A172 (cell line): ENCODE measurements at regions not wholly inside any gene's neighbourhood (a gene's known extent, or its start where the extent isn't known, plus 50 kb on each side); places are given as distances from the start of the nearest gene placed in this dataset.
"Not testable (repeated sequence)": the region's sequence is repeated elsewhere in the genome, so short reads cannot be mapped to it uniquely, and the experiment has no call there.

Source experiments
- DNase-seq: peaks from one replicate; pipeline ENCODE4 v3.0.0-alpha.2; 2015; ENCODE audit warnings: low spot score

DNA sequence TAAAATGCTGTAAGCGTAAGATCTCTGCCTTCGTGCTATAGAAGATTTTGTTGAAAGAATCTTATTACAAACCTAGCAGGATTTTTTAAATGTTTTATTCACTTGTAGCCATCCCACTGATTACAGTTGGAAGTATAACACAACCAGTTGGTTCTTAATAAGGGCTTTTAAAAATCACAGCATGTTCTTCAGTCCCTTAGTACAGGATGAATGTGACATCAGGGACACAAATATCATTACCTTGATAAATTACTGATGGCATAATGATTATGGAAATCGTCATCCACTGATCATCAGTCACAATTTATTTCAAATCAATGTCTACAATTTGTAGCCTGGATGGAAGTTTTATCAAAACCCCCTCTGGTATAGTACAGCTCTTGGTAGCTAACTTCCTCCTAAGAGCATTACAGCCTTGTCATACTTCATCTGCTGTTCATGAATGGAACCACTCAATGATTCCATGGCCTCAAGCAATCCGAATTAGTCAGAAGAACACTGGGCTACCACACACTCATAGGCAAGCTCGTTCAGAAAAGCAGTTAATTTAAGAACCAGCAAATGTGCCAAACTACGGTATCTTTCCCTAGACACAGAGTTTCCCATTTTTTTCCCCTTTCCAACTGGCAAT is 389.2 kb upstream of the TENM3 start:
- DNase-seq, result no peak

DNA sequence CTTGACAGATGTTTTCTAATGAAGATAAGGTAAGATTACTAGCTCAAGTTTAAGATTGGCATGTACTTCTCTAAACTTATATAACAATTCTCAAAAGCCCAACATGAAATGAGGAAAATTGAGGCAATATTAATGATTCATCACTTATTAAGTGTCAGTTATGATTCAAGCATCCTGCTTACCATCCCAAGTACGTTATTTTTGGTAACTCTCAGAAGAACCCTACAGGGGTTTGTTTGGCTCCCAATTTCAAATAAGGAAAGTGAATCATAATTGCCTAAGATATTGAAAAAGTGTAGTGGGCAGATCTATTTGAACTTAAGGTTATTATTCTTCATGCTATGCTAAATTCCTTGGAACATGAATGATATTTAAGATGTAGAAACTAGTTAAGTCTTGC is 387.9 kb upstream of the TENM3 start:
- DNase-seq, result no peak

DNA sequence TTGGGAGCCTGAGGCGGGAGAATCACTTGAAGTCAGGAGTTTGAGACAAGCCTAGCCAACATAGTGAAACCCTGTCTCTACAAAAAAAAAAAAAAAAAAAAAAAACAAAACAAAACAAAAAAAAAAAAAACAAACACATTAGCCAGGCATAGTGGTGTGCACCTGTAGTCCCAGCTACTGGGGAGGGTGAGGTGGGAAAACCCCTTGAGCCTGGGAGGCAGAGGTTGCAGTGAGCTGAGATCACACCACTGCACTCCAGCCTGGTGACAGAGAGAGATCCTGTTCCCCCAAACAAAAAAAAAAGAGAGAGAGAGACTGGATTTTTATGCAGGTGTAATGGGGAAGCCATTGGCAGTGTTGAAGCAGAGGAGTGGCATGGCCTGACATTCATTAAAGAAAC is 385.7 kb upstream of the TENM3 start:
- DNase-seq, result not testable (repeated sequence)

DNA sequence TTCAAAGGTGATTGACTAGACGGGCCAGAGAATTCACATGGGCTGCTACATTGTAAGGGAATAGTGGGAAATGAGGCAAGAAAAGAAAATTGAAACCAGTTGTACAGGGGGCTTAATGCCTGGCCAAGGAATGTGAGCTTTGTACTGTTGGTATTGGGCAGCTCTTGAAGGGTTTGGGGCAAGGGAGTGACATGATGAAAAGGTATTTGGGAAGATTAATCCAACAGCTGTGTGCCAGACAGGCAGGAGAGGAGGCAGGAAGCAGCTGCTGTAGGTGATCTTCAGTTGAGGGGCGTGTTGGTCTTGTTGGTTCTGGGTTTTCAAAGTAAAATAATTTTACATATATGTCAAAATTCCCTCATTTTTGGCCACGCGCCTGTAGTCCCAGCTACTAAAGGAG is 384.5 kb upstream of the TENM3 start:
- no peak for DNase-seq

DNA sequence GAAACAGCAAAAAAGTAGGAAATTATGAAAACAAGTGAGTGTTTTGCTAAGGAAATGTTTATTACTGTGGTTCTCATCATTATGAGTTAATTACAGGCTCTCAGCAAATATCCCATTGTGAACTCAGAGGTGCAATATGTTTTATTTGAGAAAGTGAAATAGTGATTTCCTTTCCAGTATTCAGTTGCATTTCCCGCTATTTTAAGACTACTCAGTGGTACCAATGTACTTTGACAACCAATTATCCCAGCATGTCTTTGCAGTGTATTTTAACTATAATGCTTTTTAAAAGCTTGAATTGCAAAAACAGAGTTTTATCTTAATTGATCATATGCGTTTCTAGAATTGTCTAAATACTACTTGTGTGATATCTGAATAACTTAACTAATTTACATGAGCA is 383.8 kb upstream of the TENM3 start:
- DNase-seq, result no peak

DNA sequence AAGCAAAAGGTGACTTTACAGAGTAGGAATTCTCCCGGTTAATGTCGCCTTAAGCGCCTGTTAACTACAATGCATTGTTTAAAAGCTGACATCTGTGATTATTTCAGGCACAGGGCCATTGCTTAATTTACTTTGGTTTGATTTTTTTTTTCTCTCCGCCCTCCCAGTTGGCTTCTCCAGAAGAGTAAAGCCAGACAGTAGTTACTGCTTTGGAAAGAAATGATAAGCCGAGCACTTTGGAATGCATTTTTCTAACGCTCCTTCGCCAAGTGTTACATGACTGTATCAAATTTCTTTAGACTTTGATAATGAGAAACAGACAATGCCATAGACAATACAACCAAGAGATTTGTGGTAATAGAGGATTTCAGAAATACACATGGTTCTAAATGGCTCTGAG is 383.0 kb upstream of the TENM3 start:
- no peak for DNase-seq

DNA sequence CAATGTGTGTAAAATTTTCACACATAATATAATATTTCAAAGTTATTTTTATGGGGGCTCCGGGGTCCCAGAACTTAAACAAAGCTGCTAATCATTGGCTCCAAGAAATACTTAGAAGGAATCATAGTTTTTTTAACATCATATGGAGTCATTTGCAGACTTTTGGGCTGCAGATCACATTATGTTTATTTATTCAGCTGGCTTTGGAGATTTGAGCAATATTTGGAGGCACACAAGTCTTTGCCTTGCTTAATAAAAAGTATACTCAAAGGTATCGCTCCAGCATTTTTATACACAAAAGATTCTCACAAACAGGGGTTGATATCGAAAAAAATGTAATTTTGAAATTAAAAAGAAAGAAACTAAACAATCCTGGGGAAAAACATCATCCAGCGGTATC is 382.5 kb upstream of the TENM3 start:
- no peak for DNase-seq

DNA sequence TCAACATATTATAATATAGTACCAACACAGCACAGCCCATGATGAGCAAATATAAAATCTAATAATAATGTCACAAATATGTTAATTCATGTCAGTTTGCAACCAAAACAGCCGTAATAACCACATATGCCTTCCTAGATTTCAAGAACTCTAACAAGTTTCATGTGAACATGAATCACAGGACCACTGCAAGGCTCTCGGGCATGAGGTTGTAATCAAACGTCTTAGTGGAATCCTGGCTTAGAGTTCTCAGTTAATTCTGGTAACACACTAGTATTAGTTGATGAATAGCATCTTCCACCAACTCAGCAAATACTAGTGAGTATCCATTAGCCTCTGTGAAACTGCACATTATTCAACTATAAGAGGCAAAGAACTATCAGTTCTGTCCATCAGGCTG is 379.3 kb upstream of the TENM3 start:
- no peak for DNase-seq

DNA sequence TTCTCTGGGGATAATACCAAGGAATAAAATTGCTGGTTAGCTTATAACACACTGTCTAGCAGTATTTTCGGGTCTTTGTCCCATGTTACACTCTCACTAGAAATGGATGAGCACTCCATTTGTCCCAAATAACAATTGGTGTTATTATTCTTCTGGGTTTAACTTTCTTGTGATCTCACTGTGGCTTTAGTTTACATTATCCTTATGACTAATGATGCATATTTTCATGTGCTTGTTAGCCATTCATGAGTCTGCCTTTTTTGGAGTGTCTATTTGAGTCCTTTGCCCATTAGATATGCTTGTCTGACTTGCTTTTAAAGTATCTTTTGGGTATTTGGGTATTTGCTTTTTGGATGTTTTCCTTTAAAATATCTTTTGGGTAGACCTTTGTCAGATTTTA is 372.9 kb upstream of the TENM3 start:
- no peak for DNase-seq

DNA sequence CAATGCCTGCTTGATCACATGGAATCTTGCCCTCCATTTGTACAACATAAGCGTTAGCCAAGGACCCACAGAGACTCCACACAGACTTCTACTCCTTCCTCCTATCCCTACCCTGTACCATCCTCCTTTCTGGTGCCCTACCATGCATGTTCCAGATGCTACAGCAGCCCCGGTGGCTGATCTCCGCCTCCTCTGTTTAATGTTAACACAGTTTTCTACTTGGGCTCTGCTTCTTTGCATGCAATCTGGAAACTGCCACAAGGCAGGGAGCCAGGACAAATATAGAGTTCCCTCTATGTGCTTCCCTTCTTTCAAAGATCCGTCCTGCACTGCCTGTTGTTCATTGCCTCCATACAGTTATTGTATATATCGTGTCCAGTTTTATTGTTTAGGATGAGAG is 368.6 kb upstream of the TENM3 start:
- DNase-seq, result no peak

DNA sequence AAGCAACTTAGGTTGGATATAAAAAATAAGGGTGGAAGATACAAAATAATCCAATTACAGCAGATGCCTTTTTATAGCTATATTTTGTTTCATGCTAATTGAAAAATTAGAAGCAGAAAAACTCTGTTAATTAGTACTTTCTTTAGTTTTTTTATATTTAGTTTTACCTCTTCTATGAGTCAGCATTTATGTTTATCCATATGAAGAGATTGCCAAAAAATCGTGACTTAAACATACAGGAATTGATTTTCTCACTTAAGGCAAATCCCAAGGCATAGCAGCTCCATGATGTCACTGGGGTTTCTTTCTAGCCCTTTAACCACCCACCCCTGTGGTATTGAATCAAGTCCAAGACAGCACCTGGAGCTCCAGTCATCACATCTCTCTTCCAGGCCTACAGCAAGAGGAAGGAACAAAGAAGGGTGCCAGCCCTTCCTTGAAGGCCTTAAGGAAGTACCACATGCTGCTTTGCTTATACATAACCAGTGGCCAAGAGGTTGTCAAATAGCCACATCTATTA is 365.8 kb upstream of the TENM3 start:
- peak; percentile 37 for DNase-seq

DNA sequence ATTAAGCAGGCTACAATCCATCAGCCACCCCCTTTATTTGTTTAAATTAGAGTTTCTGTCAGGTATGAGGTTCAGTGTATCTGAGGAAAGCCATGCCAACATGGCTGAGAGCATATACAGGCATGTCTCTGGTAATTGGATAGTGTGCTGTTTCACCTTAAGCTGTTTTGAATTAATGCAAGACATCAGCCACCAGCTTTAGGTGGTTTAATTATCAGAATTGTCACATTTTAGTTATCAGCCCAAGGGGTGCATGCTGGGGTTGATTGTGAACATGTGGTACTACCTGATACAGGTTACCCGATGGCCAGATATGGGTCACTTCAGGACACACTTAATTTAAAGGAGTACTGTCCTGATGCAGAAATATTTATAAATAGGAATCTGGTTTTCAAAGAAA is 353.2 kb upstream of the TENM3 start:
- DNase-seq, result no peak

DNA sequence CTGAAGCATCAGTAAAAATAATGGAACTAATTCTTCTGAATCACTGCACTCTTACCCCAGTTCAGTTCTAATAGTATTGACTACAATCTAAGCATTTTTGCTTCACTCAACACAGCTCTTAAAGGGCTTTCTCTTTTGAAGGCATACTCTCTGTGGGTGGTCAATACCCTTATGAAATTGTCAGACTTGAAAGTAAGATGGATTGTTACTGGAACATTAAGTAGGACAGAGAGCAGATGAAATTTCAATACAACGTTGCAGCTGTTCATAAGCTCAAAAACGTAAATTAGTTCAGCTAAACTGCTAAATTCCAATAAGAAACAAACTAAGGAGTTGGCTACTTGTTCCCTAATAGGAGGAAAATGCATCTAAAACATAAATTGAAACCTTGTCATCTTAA is 352.3 kb upstream of the TENM3 start:
- DNase-seq, result no peak

DNA sequence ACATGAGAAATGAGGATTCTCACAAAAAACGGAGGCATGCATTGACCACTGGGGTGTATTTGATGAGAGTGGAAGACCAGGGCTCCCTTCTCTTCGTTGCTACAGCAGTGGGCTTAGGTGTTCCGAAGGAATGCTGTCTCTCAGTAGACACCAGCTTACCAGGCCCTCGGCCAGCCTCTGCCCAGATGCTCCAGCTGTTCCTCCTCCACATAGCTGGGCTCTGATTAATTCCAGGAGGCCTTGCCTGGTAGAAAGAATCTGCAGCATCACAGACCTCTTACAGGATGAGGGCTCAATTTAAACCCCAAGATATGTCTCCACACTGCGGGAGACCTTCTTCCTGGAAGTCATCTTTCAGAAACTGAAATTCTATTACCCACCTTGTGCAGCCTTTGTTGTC is 346.6 kb upstream of the TENM3 start:
- DNase-seq, result no peak

DNA sequence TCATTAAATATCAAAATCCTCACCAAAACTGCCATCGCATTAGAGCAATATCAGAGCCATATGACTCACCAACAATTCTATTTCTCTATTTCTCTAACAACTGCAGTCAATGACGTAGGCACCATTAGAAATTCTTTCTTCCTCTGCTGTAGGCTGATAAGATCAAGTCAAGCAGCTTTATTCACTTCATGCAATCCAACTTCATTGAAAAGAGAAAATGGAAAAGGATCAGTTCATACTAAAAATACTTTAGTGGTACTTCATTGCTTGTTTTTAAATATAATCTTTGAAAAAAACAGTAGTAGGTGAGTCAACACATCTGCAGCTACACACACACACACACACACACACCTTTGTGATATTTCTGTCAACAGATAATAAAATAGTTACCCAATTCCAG is 345.3 kb upstream of the TENM3 start:
- peak; percentile 36 for DNase-seq

DNA sequence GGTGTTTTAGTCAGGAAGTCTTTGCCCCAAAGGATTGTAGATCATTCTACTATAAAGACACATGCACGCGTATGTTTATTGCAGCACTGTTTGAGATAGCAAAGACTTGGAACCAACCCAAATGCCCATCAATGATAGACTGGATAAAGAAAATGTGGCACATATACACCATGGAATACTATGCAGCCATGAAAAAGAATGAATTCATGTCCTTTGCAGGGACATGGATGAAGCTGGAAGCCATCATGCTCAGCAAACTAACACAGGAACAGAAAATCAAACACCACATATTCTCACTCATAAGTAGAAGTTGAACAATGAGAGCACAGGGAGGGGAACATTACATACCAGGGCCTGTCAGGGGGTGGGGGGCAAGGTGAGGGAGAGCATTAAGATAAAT is 340.8 kb upstream of the TENM3 start:
- DNase-seq, result not testable (repeated sequence)

DNA sequence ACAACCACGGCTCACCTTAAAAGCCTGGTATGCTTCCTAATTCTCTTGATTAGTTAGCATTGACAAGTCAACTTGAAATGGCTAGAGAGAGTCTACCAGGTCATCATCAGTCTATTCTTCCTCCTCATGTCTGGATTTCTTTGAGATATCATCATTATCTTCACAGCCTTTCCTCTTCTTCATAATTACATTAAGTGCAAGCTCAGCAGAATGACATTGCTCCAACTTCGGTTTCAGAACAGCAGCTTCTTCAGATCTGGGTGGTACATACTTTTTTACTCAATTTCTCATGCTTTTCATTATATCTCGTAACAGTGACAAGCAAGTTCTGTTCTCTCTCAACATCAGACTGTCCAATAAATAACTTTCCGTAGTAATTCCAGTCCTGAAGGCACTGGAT is 337.5 kb upstream of the TENM3 start:
- DNase-seq, result no peak

DNA sequence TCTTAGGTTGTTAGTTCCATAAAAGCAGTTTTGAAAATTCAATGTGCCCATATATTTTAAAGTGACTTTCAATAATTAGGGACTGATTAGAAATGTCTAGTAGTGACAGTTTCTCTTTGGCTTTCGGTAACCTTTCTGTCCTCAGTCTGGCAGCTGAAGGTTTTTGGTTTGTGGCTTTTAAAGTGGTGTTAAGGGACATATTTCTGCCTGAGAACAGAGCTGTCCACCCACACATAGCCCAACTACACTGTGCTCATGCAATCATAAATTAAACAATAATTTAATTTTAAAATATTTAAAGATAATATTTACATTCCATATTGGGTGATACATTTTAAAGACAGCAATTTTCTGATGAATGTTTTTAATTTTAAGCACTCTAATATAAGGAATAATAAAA is 335.0 kb upstream of the TENM3 start:
- no peak for DNase-seq

DNA sequence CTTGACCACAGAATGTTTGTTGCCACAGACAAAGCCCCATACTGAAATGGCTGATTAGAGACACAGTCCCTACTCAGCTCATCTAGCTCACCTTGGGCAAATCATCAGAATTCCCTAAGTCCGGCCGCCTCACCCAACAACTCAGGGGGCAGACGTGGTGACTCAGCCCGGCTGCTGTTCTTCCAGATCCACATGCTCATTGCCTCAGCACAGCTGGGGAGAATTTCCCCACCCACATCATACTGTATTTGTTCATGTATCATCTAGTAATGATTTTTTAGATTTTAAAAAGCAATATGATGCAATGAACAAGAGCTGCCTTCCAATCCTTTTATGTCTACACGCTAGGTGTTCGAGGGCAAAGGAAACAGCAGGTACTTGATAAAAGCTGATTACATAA is 333.8 kb upstream of the TENM3 start:
- peak; percentile 12 for DNase-seq

DNA sequence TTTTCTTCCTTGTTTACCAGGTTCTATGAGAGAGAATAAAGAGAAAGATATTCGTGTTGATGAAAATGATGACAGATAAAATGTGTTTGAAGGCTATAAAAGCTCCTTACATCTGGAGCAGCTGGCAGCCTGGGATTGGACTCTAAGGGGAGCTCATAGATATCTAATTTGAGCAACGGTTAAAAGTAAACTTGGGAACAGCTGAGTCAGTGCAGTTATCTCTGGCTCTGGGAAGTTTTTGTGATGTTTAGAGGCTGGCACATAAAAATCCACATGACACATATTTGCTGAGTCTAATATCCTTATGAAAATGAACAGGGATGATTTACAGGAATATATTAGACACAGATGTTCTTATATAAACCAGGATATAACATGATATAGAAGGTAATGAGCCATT is 331.8 kb upstream of the TENM3 start:
- DNase-seq, result no peak

DNA sequence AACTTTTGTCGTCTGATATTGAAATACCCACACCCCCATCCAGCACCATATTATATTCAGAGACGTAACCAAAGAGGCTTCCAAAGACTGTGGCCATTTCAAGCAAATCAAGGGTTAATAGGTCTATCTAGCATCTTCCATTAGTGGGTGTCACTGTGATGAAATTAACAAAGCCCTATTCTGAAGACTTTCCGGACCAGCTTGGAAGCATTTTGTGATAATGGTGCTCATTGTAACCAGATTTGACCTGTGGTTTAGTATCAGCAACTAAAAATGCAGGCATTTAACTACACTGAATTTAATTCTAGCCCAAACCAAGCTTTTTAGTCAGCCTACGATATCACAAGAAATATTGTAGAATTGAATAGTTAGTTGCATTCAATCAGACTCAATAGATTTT is 309.7 kb upstream of the TENM3 start:
- no peak for DNase-seq

DNA sequence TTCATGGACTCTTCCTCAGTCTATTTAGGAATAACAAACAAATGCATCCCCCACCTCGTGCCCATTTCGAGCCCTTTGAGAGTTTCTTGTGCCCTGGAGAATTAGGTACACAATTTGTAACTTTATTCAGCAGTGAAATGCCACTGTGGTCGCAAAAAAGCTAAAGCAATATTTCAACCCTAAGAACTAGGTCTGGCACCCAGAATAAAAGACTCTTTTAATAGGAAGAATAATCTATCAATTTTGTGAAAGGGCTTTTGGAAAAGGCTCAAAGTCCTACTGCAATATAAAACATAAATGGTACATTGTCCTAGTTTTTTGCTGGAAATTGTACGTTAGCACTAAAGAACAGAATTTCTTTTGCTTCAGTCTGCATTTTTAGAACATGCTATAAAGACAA is 304.6 kb upstream of the TENM3 start:
- DNase-seq, result no peak

DNA sequence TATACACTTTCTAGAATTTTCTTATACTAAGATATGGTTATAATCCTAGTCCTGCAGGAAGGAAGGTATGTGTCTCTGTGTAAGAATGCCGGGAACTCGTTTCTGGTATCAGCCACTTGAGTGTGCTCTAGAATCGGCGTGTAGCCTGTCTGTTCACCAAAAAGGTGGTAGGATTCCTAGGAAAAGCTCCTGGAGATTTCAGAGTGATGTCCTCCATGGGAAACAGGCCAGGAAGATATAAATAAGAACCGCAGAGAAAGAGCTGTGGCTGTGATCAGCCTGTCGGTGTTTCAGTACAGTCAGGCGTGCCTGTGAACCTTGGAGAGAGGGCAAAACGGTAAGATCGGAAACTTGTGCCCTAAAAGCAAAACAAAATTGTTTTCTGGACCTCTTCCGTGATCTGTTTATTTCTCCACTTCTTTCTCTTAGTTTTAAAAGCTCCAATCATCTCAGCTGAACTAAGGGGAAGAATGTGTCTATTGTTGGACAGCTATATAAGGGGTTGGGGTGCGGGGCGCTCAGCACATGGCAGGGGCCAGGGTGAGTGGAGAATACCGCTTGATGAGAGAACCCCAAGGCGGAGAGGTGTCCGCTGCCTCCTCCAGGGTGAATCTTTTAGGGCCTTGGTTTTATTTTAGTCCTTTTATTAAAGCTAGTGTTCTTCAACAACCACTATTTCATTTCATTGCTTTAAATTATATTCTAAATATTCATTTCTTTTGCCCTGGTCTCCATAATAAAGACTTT is 303.8 kb upstream of the TENM3 start:
- peak; percentile 85 for DNase-seq

DNA sequence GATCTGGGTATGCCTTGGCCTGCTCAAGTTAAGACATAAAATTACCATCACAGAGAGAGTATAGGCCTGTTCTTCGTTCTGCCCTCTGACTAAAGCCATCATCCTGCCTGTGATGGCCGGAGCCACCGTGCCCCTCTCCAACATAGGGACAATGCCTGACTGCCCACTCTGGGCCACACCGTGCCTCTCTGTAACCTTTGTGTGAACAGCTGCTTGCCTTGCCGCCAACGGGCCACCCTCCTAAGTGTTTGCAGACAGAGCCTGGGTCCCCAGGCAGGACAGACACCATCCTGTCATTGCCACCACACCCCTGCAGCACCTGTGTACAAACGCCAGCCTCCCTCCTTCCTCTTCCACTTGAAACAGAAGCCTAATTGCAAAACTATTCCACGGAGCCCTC is 298.7 kb upstream of the TENM3 start:
- no peak for DNase-seq
